ENCODE measurements at regions not wholly inside any gene's neighbourhood (a gene's known extent, or its start where the extent isn't known, plus 50 kb on each side); places are given as distances from the start of the nearest gene placed in this dataset.

- TF ChIP-seq POLR2AphosphoS5 (IDR thresholded peaks at IDR 0.05; ENCODE audit: borderline replicate concordance, low read depth, low read length) (no peak), FOXP2 (optimal IDR thresholded peaks at IDR 0.05; ENCODE audit: control extremely low read depth, extremely low read length, insufficient read depth) (no peak), EZH2 (IDR thresholded peaks at IDR 0.05) (no peak)
- Histone ChIP-seq H3K27ac (no peak overlapping the region), H3K9me3 (ENCODE audit: low read depth, low read length) (no peaks in the 10 kb centered on the region), H3K4me3 (no peak overlapping the region), H3K9ac (ENCODE audit: insufficient read length) (no peak overlapping the region), H3K36me3 (ENCODE audit: insufficient read depth, low read length) (no peaks in the 10 kb centered on the region)
- DNase-seq (ENCODE audit: low read depth, low spot score) = no peak
Measured at GRCh38 chr3:55241098-55241497, 246.0 kb downstream of the WNT5A start.

- Histone ChIP-seq H3K9ac (ENCODE audit: insufficient read length) (no peak overlapping the region), H3K4me3 (no peak overlapping the region), H3K27ac (no peak overlapping the region), H3K36me3 (ENCODE audit: insufficient read depth, low read length) (no peaks in the 10 kb centered on the region), H3K9me3 (ENCODE audit: low read depth, low read length) (no peaks in the 10 kb centered on the region)
- no peak for DNase-seq (ENCODE audit: low read depth, low spot score)
- TF ChIP-seq FOXP2 (optimal IDR thresholded peaks at IDR 0.05; ENCODE audit: control extremely low read depth, extremely low read length, insufficient read depth) = no peak
- TF ChIP-seq EZH2 (IDR thresholded peaks at IDR 0.05) = no peak
- no peak for TF ChIP-seq POLR2AphosphoS5 (IDR thresholded peaks at IDR 0.05; ENCODE audit: borderline replicate concordance, low read depth, low read length)
Measured at GRCh38 chr3:55235416-55235815, 251.7 kb downstream of the WNT5A start.

GRCh38 chr3:55226696-55227095 lies 260.4 kb downstream of the WNT5A start:
- no peak for TF ChIP-seq FOXP2 (optimal IDR thresholded peaks at IDR 0.05; ENCODE audit: control extremely low read depth, extremely low read length, insufficient read depth)
- no peak for TF ChIP-seq EZH2 (IDR thresholded peaks at IDR 0.05)
- Histone ChIP-seq H3K27ac (no peak overlapping the region), H3K4me3 (no peak overlapping the region), H3K9me3 (ENCODE audit: low read depth, low read length) (no peaks in the 10 kb centered on the region), H3K9ac (ENCODE audit: insufficient read length) (no peak overlapping the region), H3K36me3 (ENCODE audit: insufficient read depth, low read length) (no peaks in the 10 kb centered on the region)
- DNase-seq (ENCODE audit: low read depth, low spot score) = no peak

- no peak overlapping the region for H3K9ac ChIP-seq (ENCODE audit: insufficient read length)
- no peak overlapping the region for H3K4me3 ChIP-seq
- no peaks in the 10 kb centered on the region for H3K36me3 ChIP-seq (ENCODE audit: insufficient read depth, low read length)
- no peak for TF ChIP-seq POLR2AphosphoS5 (IDR thresholded peaks at IDR 0.05; ENCODE audit: borderline replicate concordance, low read depth, low read length)
- no peak for TF ChIP-seq EZH2 (IDR thresholded peaks at IDR 0.05)
- TF ChIP-seq FOXP2 (optimal IDR thresholded peaks at IDR 0.05; ENCODE audit: control extremely low read depth, extremely low read length, insufficient read depth) = no peak
- H3K9me3 ChIP-seq (ENCODE audit: low read depth, low read length) = no peaks in the 10 kb centered on the region
- H3K27ac ChIP-seq = no peak overlapping the region
- no peak for DNase-seq (ENCODE audit: low read depth, low spot score)
Measured at GRCh38 chr3:55218577-55218976, 268.5 kb downstream of the WNT5A start.

- TF ChIP-seq POLR2AphosphoS5 (IDR thresholded peaks at IDR 0.05; ENCODE audit: borderline replicate concordance, low read depth, low read length) (no peak), FOXP2 (optimal IDR thresholded peaks at IDR 0.05; ENCODE audit: control extremely low read depth, extremely low read length, insufficient read depth) (no peak), EZH2 (IDR thresholded peaks at IDR 0.05) (no peak)
- H3K27ac ChIP-seq = no peak overlapping the region
- DNase-seq (ENCODE audit: low read depth, low spot score) = no peak
- H3K4me3 ChIP-seq = no peak overlapping the region
- no peaks in the 10 kb centered on the region for H3K9me3 ChIP-seq (ENCODE audit: low read depth, low read length)
- no peak overlapping the region for H3K9ac ChIP-seq (ENCODE audit: insufficient read length)
- no peaks in the 10 kb centered on the region for H3K36me3 ChIP-seq (ENCODE audit: insufficient read depth, low read length)
Measured at GRCh38 chr3:55207744-55208143, 279.4 kb downstream of the WNT5A start.

GRCh38 chr3:55205990-55206389 lies 278.1 kb upstream of the LRTM1 start:
- Histone ChIP-seq H3K36me3 (ENCODE audit: insufficient read depth, low read length) (no peaks in the 10 kb centered on the region), H3K4me3 (no peak overlapping the region), H3K27ac (no peak overlapping the region), H3K9ac (ENCODE audit: insufficient read length) (no peak overlapping the region), H3K9me3 (ENCODE audit: low read depth, low read length) (no peaks in the 10 kb centered on the region)
- TF ChIP-seq FOXP2 (optimal IDR thresholded peaks at IDR 0.05; ENCODE audit: control extremely low read depth, extremely low read length, insufficient read depth) (no peak), EZH2 (IDR thresholded peaks at IDR 0.05) (no peak), POLR2AphosphoS5 (IDR thresholded peaks at IDR 0.05; ENCODE audit: borderline replicate concordance, low read depth, low read length) (no peak)
- DNase-seq (ENCODE audit: low read depth, low spot score) = no peak

- DNase-seq (ENCODE audit: low read depth, low spot score) = no peak
- H3K9me3 ChIP-seq (ENCODE audit: low read depth, low read length) = no peaks in the 10 kb centered on the region
- no peaks in the 10 kb centered on the region for H3K36me3 ChIP-seq (ENCODE audit: insufficient read depth, low read length)
- TF ChIP-seq EZH2 (IDR thresholded peaks at IDR 0.05) = no peak
- no peak for TF ChIP-seq FOXP2 (optimal IDR thresholded peaks at IDR 0.05; ENCODE audit: control extremely low read depth, extremely low read length, insufficient read depth)
- no peak for TF ChIP-seq POLR2AphosphoS5 (IDR thresholded peaks at IDR 0.05; ENCODE audit: borderline replicate concordance, low read depth, low read length)
- no peak overlapping the region for H3K4me3 ChIP-seq
- H3K9ac ChIP-seq (ENCODE audit: insufficient read length) = no peak overlapping the region
- no peak overlapping the region for H3K27ac ChIP-seq
Measured at GRCh38 chr3:55204417-55204816, 276.6 kb upstream of the LRTM1 start.

GRCh38 chr3:55203546-55203945 lies 275.7 kb upstream of the LRTM1 start:
- Histone ChIP-seq H3K36me3 (ENCODE audit: insufficient read depth, low read length) (no peaks in the 10 kb centered on the region), H3K9ac (ENCODE audit: insufficient read length) (no peak overlapping the region), H3K27ac (no peak overlapping the region), H3K4me3 (no peak overlapping the region), H3K9me3 (ENCODE audit: low read depth, low read length) (no peaks in the 10 kb centered on the region)
- DNase-seq (ENCODE audit: low read depth, low spot score) = no peak
- TF ChIP-seq POLR2AphosphoS5 (IDR thresholded peaks at IDR 0.05; ENCODE audit: borderline replicate concordance, low read depth, low read length) = no peak

GRCh38 chr3:55203006-55203405 lies 275.1 kb upstream of the LRTM1 start:
- Histone ChIP-seq H3K9me3 (ENCODE audit: low read depth, low read length) (no peaks in the 10 kb centered on the region), H3K36me3 (ENCODE audit: insufficient read depth, low read length) (no peaks in the 10 kb centered on the region), H3K27ac (no peak overlapping the region), H3K4me3 (no peak overlapping the region), H3K9ac (ENCODE audit: insufficient read length) (no peak overlapping the region)
- no peak for TF ChIP-seq POLR2AphosphoS5 (IDR thresholded peaks at IDR 0.05; ENCODE audit: borderline replicate concordance, low read depth, low read length)
- TF ChIP-seq EZH2 (IDR thresholded peaks at IDR 0.05) = no peak
- no peak for TF ChIP-seq FOXP2 (optimal IDR thresholded peaks at IDR 0.05; ENCODE audit: control extremely low read depth, extremely low read length, insufficient read depth)
- no peak for DNase-seq (ENCODE audit: low read depth, low spot score)

Data from SK-N-MC (cell line).